Ascending aorta (tissue), 2 donors: ENCODE measurements at regions not wholly inside any gene's neighbourhood (a gene's known extent, or its start where the extent isn't known, plus 50 kb on each side); places are given as distances from the start of the nearest gene placed in this dataset.
A peak's percentile ranks its signal among the peaks of the same experiment; 100 is the strongest.

Experiments
- DNase-seq, 2 donors: peaks; one replicate each; pipeline ENCODE4 v3.0.0-alpha.2; 2019; ENCODE audit warnings: low spot score in 2 of 2
- H3K27ac ChIP-seq, 2 donors: fragments of 200-600 bp; sonication (generic); one replicate each; pipeline ENCODE4 v1.5.1; 2016 to 2017; ENCODE audit warnings: mild to moderate bottlenecking in 1 of 2
- H3K27me3 ChIP-seq: fragments of 200-600 bp; sonication (generic); one replicate; pipeline ENCODE4 v1.5.1; 2017
- H3K36me3 ChIP-seq, 2 donors: fragments of 200-600 bp; sonication (generic); one replicate each; pipeline ENCODE4 v1.5.1; 2016
- H3K4me1 ChIP-seq, 2 donors: fragments of 200-600 bp; sonication (generic); one replicate each; pipeline ENCODE4 v1.5.1; 2016 to 2017; ENCODE audit warnings: mild to moderate bottlenecking in 1 of 2
- H3K4me3 ChIP-seq, 2 donors: fragments of 200-600 bp; sonication (generic); one replicate each; pipeline ENCODE4 v1.5.1; 2016 to 2017; ENCODE audit warnings: mild to moderate bottlenecking in 1 of 2
- H3K9me3 ChIP-seq, 2 donors: fragments of 200-600 bp; sonication (generic); one replicate each; pipeline ENCODE4 v1.5.1; 2016
- CTCF ChIP-seq, 3 experiments: fragments of 200-600 bp in 2 of 3; fragments of 450-650 bp in 1 of 3; sonication (generic) in 2 of 3; IDR thresholded peaks; one replicate each; pipeline ENCODE4 v1.5.1; 2016 to 2019; ENCODE audit warnings: antibody characterized with exemption in 3 of 3, mild to moderate bottlenecking in 1 of 3, moderate library complexity in 1 of 3
- intact Hi-C: fragments of 100-400 bp; cut with DNase I; formaldehyde crosslinking; loops from one replicate; pipeline ENCODE4 v1.15.1; 2023

- H3K27me3 ChIP-seq, result no peaks in the 10 kb centered on the region
- H3K36me3 ChIP-seq, result no peaks in the 10 kb centered on the region
- no peak for DNase-seq
- peaks cover 0 to 4% of the 10 kb centered on the region in 2 donors for H3K4me1 ChIP-seq
- intact Hi-C loops, result no loop called here
- no peaks in the 10 kb centered on the region for H3K9me3 ChIP-seq
- H3K27ac ChIP-seq, result no peak overlapping the region
- no peak for TF ChIP-seq CTCF (IDR thresholded peaks at IDR 0.05)
- H3K4me3 ChIP-seq, result no peak overlapping the region
Observed at GRCh38 chr10:128852902-128853301, 614.1 kb upstream of the MGMT start.

GRCh38 chr10:128853537-128853936 lies 613.5 kb upstream of the MGMT start:
- Histone ChIP-seq H3K27ac (no peak overlapping the region), H3K4me1 (peaks cover 0 to 4% of the 10 kb centered on the region in 2 donors), H3K36me3 (no peaks in the 10 kb centered on the region), H3K27me3 (no peaks in the 10 kb centered on the region), H3K9me3 (no peaks in the 10 kb centered on the region), H3K4me3 (no peak overlapping the region)
- no peak for TF ChIP-seq CTCF (IDR thresholded peaks at IDR 0.05)
- no peak for DNase-seq
- intact Hi-C loops, result no loop called here

- Histone ChIP-seq H3K27me3 (no peaks in the 10 kb centered on the region), H3K4me3 (no peak overlapping the region), H3K27ac (no peak overlapping the region), H3K9me3 (no peaks in the 10 kb centered on the region), H3K36me3 (no peaks in the 10 kb centered on the region), H3K4me1 (peaks cover 0 to 4% of the 10 kb centered on the region in 2 donors)
- no peak for TF ChIP-seq CTCF (IDR thresholded peaks at IDR 0.05)
- no peak for DNase-seq
- intact Hi-C loops, result no loop called here
Observed at GRCh38 chr10:128854204-128854603, 612.8 kb upstream of the MGMT start.

GRCh38 chr10:128854963-128855362 lies 612.1 kb upstream of the MGMT start:
- DNase-seq, result peak in 1 of 2 donors; percentile 79
- H3K27me3 ChIP-seq, result no peaks in the 10 kb centered on the region
- no peak overlapping the region for H3K4me3 ChIP-seq
- no peaks in the 10 kb centered on the region for H3K9me3 ChIP-seq
- H3K4me1 ChIP-seq, result peaks cover 0 to 4% of the 10 kb centered on the region in 2 donors
- no peak overlapping the region for H3K27ac ChIP-seq
- TF ChIP-seq CTCF (IDR thresholded peaks at IDR 0.05), result no peak
- intact Hi-C loops, result no loop called here
- no peaks in the 10 kb centered on the region for H3K36me3 ChIP-seq

GRCh38 chr10:128855618-128856428 lies 611.2 kb upstream of the MGMT start:
- intact Hi-C loops, result no loop called here
- Histone ChIP-seq H3K4me3 (no peak overlapping the region), H3K4me1 (peaks cover 0 to 4% of the 10 kb centered on the region in 2 donors), H3K9me3 (no peaks in the 10 kb centered on the region), H3K27me3 (no peaks in the 10 kb centered on the region), H3K36me3 (no peaks in the 10 kb centered on the region), H3K27ac (no peak overlapping the region)
- TF ChIP-seq CTCF (IDR thresholded peaks at IDR 0.05), result no peak
- DNase-seq, result no peak
